ENCODE measurements at regions not wholly inside any gene's neighbourhood (a gene's known extent, or its start where the extent isn't known, plus 50 kb on each side); places are given as distances from the start of the nearest gene placed in this dataset.
"Not testable (repeated sequence)": the region's sequence is repeated elsewhere in the genome, so short reads cannot be mapped to it uniquely, and the experiment has no call there.

- no peaks in the 10 kb centered on the region for H3K9me3 ChIP-seq (ENCODE audit: insufficient read depth, low read depth, low read length)
- H3K4me1 ChIP-seq (ENCODE audit: insufficient read depth, low read length): 0 out of 2 replicates have a peak, but pooled peaks cover 6% of the 10 kb centered on the region
- H3K9ac ChIP-seq (ENCODE audit: low read depth, low read length): 0 out of 2 replicates have a peak overlapping the region, but pooled peaks have one; percentile 3
- no peak overlapping the region for H3K27ac ChIP-seq (ENCODE audit: low read length)
- H3K27me3 ChIP-seq (ENCODE audit: insufficient read depth, low read length): no peaks in the 10 kb centered on the region
- no peak overlapping the region for H3K4me3 ChIP-seq (ENCODE audit: low read length)
- H3K36me3 ChIP-seq (ENCODE audit: insufficient read depth, low read depth, low read length): no peaks in the 10 kb centered on the region
Observed at GRCh38 chr2:101608408-101609310, 88.8 kb upstream of the MAP4K4 start.

DNA sequence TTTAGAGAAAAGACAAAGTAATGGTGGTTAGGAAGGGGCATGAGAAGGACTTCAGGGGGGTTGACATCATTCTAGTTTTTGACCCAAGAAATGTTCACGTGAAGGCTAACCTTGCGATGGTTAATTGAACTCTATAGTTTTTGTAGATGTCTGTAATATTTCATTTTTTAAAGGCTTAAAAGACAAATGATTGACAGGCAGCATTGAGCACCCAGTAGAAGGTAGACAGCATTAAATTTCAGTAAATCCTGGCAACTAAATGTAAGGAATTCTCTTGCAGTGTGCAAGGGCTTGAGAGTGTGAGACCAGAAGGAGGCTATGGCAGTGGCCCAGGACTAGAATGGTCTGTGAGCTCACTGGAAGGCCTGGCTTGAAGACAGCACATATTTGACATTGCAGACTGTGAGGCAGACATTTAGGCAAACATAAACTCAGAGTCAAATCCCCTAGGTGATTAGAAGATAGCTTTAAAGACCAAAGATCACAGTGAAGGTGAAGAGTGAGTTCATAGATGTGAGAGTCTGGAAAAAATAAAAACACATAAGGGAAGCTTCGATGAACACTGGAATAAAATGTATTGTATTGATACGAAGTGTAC lies 100.1 kb upstream of the MAP4K4 start:
- Histone ChIP-seq H3K27me3 (ENCODE audit: insufficient read depth, low read length) (no peaks in the 10 kb centered on the region), H3K4me1 (ENCODE audit: insufficient read depth, low read length) (no peaks in the 10 kb centered on the region), H3K36me3 (ENCODE audit: insufficient read depth, low read depth, low read length) (no peaks in the 10 kb centered on the region), H3K9ac (ENCODE audit: low read depth, low read length) (no peak overlapping the region), H3K27ac (ENCODE audit: low read length) (no peak overlapping the region), H3K4me3 (ENCODE audit: low read length) (no peak overlapping the region), H3K9me3 (ENCODE audit: insufficient read depth, low read depth, low read length) (no peaks in the 10 kb centered on the region)

GRCh38 chr2:101596333-101596732 lies 101.2 kb upstream of the MAP4K4 start:
- Histone ChIP-seq H3K27me3 (ENCODE audit: insufficient read depth, low read length) (no peaks in the 10 kb centered on the region), H3K27ac (ENCODE audit: low read length) (no peak overlapping the region), H3K4me1 (ENCODE audit: insufficient read depth, low read length) (no peaks in the 10 kb centered on the region), H3K36me3 (ENCODE audit: insufficient read depth, low read depth, low read length) (no peaks in the 10 kb centered on the region), H3K9me3 (ENCODE audit: insufficient read depth, low read depth, low read length) (no peaks in the 10 kb centered on the region), H3K4me3 (ENCODE audit: low read length) (no peak overlapping the region), H3K9ac (ENCODE audit: low read depth, low read length) (no peak overlapping the region)

GRCh38 chr2:101587251-101587650 lies 110.3 kb upstream of the MAP4K4 start:
- Histone ChIP-seq H3K36me3 (ENCODE audit: insufficient read depth, low read depth, low read length) (no peaks in the 10 kb centered on the region), H3K27me3 (ENCODE audit: insufficient read depth, low read length) (no peaks in the 10 kb centered on the region), H3K4me3 (ENCODE audit: low read length) (no peak overlapping the region), H3K27ac (ENCODE audit: low read length) (no peak overlapping the region), H3K9ac (ENCODE audit: low read depth, low read length) (no peak overlapping the region), H3K4me1 (ENCODE audit: insufficient read depth, low read length) (no peaks in the 10 kb centered on the region), H3K9me3 (ENCODE audit: insufficient read depth, low read depth, low read length) (peaks cover 5% of the 10 kb centered on the region; the same call in 1 of the 2 replicates)

DNA sequence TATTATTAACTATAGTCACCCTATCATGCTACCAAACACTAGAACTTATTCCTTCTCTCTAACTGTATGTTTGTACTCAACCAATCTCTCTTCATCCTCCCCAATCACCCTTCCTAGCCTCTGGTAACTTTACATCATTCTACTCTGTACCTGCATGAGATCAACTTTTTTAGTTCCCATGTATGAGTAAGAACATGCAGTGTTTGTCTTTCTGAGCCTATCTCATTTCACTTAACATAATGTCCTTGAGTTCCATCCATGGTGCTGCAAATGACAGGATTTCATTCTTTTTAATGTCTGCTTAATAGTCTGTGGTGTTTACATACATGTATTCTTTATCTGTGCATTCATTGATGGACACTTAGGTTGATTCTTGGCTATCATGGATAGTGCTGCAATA lies 108.9 kb upstream of the RFX8 start:
- Histone ChIP-seq H3K36me3 (ENCODE audit: insufficient read depth, low read depth, low read length) (no peaks in the 10 kb centered on the region), H3K9me3 (ENCODE audit: insufficient read depth, low read depth, low read length) (peaks cover 5% of the 10 kb centered on the region; the same call in 1 of the 2 replicates), H3K4me3 (ENCODE audit: low read length) (no peak overlapping the region), H3K27ac (ENCODE audit: low read length) (no peak overlapping the region), H3K27me3 (ENCODE audit: insufficient read depth, low read length) (no peaks in the 10 kb centered on the region), H3K4me1 (ENCODE audit: insufficient read depth, low read length) (no peaks in the 10 kb centered on the region), H3K9ac (ENCODE audit: low read depth, low read length) (no peak overlapping the region)

- Histone ChIP-seq H3K9me3 (ENCODE audit: insufficient read depth, low read depth, low read length) (peaks cover 5% of the 10 kb centered on the region; the same call in 1 of the 2 replicates), H3K27ac (ENCODE audit: low read length) (no peak overlapping the region), H3K27me3 (ENCODE audit: insufficient read depth, low read length) (no peaks in the 10 kb centered on the region), H3K9ac (ENCODE audit: low read depth, low read length) (no peak overlapping the region), H3K36me3 (ENCODE audit: insufficient read depth, low read depth, low read length) (no peaks in the 10 kb centered on the region), H3K4me3 (ENCODE audit: low read length) (no peak overlapping the region), H3K4me1 (ENCODE audit: insufficient read depth, low read length) (no peaks in the 10 kb centered on the region)
Observed at GRCh38 chr2:101581675-101582299, 106.9 kb upstream of the RFX8 start.

DNA sequence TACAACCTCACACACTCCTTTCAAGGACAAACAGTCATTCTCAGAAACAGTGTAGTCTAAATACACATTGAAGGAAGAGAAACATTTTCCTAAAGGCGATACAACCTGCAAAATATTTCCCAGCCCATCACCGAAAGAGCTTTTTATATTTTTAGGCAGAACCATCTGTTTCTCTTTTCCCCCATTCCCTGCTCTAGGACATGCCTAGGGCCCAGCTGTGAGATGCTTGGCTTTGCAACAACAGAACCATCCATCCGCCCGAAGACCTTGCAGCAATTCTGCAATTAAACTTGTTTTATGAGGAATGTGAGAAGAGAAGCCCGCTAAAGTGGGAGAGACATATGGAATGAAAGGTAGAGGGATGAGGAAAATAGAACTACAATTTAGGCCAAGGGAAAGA lies 105.6 kb upstream of the RFX8 start:
- Histone ChIP-seq H3K36me3 (ENCODE audit: insufficient read depth, low read depth, low read length) (no peaks in the 10 kb centered on the region), H3K9me3 (ENCODE audit: insufficient read depth, low read depth, low read length) (peaks cover 5% of the 10 kb centered on the region; the same call in 1 of the 2 replicates), H3K4me3 (ENCODE audit: low read length) (no peak overlapping the region), H3K4me1 (ENCODE audit: insufficient read depth, low read length) (no peaks in the 10 kb centered on the region), H3K27me3 (ENCODE audit: insufficient read depth, low read length) (no peaks in the 10 kb centered on the region), H3K9ac (ENCODE audit: low read depth, low read length) (no peak overlapping the region), H3K27ac (ENCODE audit: low read length) (no peak overlapping the region)

DNA sequence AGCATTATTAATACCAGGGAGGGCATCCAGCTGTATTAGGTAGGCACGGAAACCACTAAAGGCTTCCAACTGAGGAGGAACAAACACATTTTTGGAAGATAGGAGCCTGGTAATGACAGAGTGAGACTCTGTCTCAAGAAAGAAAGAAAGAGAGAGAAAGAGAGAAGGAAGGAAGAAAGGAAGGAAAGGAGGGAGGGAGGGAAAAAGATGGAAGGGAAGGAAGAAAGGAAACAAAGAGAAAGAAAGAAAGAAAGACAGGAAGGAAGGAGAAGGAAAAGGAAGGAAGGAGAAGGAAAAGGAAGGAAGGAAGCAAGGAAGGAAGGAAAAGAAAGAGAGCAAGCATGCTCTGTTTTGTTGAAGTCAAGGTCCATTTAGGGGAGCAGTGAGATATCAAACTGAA lies 103.8 kb upstream of the RFX8 start:
- no peaks in the 10 kb centered on the region for H3K27me3 ChIP-seq (ENCODE audit: insufficient read depth, low read length)
- no peaks in the 10 kb centered on the region for H3K9me3 ChIP-seq (ENCODE audit: insufficient read depth, low read depth, low read length)
- no peak overlapping the region for H3K9ac ChIP-seq (ENCODE audit: low read depth, low read length)
- H3K36me3 ChIP-seq (ENCODE audit: insufficient read depth, low read depth, low read length): no peaks in the 10 kb centered on the region
- H3K4me3 ChIP-seq (ENCODE audit: low read length): no peak overlapping the region
- H3K4me1 ChIP-seq (ENCODE audit: insufficient read depth, low read length): no peaks in the 10 kb centered on the region
- no peak overlapping the region for H3K27ac ChIP-seq (ENCODE audit: low read length)

DNA sequence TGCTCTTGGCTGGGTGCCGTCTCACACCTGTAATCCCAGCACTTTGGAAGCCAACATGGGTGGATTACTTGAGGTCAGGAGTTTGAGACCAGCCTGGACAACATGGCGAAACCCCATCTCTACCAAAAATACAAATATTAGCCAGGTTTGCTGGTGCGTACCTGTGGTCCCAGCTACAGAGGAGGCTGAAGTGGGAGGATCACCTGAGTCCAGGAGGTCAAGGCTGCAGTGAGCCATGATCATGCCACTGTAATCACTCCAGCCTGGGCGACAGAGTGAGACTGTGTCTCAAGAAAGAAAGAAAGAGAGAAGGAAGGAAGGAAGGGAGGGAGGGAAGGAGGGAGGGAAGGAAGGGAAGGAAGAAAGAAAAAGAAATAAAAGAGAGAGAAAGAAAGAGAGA lies 103.2 kb upstream of the RFX8 start:
- not testable (repeated sequence) for H3K27me3 ChIP-seq (ENCODE audit: insufficient read depth, low read length); H3K9ac ChIP-seq (ENCODE audit: low read depth, low read length); H3K4me3 ChIP-seq (ENCODE audit: low read length); H3K27ac ChIP-seq (ENCODE audit: low read length); H3K36me3 ChIP-seq (ENCODE audit: insufficient read depth, low read depth, low read length); H3K9me3 ChIP-seq (ENCODE audit: insufficient read depth, low read depth, low read length); H3K4me1 ChIP-seq (ENCODE audit: insufficient read depth, low read length)

DNA sequence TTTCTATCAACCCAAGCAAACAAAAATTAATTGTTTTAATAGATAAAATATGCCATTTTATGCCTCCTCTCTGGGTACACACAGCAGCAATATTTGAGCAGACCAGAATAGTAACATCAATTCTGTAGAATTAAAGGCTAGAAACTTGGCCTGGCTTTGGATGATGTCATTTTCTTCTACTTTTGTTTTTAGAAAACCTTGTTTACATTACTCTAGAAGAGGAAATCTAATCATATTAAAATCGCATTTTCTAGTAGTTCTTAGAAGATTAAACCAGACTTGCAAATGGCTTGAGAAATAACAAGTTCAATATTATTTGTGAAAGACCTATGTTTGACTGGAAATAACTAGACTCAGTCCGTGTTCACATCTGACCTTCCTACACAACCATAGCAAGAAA lies 102.3 kb upstream of the RFX8 start:
- H3K27ac ChIP-seq (ENCODE audit: low read length): no peak overlapping the region
- H3K4me3 ChIP-seq (ENCODE audit: low read length): no peak overlapping the region
- no peak overlapping the region for H3K9ac ChIP-seq (ENCODE audit: low read depth, low read length)
- H3K4me1 ChIP-seq (ENCODE audit: insufficient read depth, low read length): no peaks in the 10 kb centered on the region
- H3K27me3 ChIP-seq (ENCODE audit: insufficient read depth, low read length): no peaks in the 10 kb centered on the region
- H3K36me3 ChIP-seq (ENCODE audit: insufficient read depth, low read depth, low read length): no peaks in the 10 kb centered on the region
- H3K9me3 ChIP-seq (ENCODE audit: insufficient read depth, low read depth, low read length): no peaks in the 10 kb centered on the region

- no peak overlapping the region for H3K27ac ChIP-seq (ENCODE audit: low read length)
- H3K4me1 ChIP-seq (ENCODE audit: insufficient read depth, low read length): no peaks in the 10 kb centered on the region
- no peak overlapping the region for H3K9ac ChIP-seq (ENCODE audit: low read depth, low read length)
- no peaks in the 10 kb centered on the region for H3K9me3 ChIP-seq (ENCODE audit: insufficient read depth, low read depth, low read length)
- H3K36me3 ChIP-seq (ENCODE audit: insufficient read depth, low read depth, low read length): no peaks in the 10 kb centered on the region
- H3K27me3 ChIP-seq (ENCODE audit: insufficient read depth, low read length): no peaks in the 10 kb centered on the region
- no peak overlapping the region for H3K4me3 ChIP-seq (ENCODE audit: low read length)
Observed at GRCh38 chr2:101574622-101575021, 99.7 kb upstream of the RFX8 start.

- H3K36me3 ChIP-seq (ENCODE audit: insufficient read depth, low read depth, low read length): no peaks in the 10 kb centered on the region
- H3K4me1 ChIP-seq (ENCODE audit: insufficient read depth, low read length): 0 out of 2 replicates have a peak, but pooled peaks cover 1% of the 10 kb centered on the region
- H3K4me3 ChIP-seq (ENCODE audit: low read length): no peak overlapping the region
- no peak overlapping the region for H3K9ac ChIP-seq (ENCODE audit: low read depth, low read length)
- H3K27ac ChIP-seq (ENCODE audit: low read length): no peak overlapping the region
- no peaks in the 10 kb centered on the region for H3K27me3 ChIP-seq (ENCODE audit: insufficient read depth, low read length)
- no peaks in the 10 kb centered on the region for H3K9me3 ChIP-seq (ENCODE audit: insufficient read depth, low read depth, low read length)
Observed at GRCh38 chr2:101571951-101572350, 97.0 kb upstream of the RFX8 start.
